Thymus (tissue), 11 donors: ENCODE measurements at regions not wholly inside any gene's neighbourhood (a gene's known extent, or its start where the extent isn't known, plus 50 kb on each side); places are given as distances from the start of the nearest gene placed in this dataset.
A peak's percentile ranks its signal among the peaks of the same experiment; 100 is the strongest.

Experiments
- DNase-seq, 9 donors: peaks; one replicate each; pipeline ENCODE4 v3.0.0-alpha.2; 2013; ENCODE audit warnings: low spot score in 9 of 9, low read depth in 6 of 9, missing footprints in 1 of 9
- H3K27ac ChIP-seq, 2 donors: one replicate each; pipeline ENCODE4 v1.5.1; 2013; ENCODE audit warnings: control low read depth in 1 of 2, low read depth in 1 of 2, low read length in 1 of 2, mild to moderate bottlenecking in 1 of 2, moderate library complexity in 1 of 2
- H3K27me3 ChIP-seq, 2 donors: one replicate each; pipeline ENCODE4 v1.5.1; 2013; ENCODE audit warnings: low read length in 1 of 2; ENCODE audit not compliant: control insufficient read depth in 2 of 2, insufficient read depth in 1 of 2
- H3K36me3 ChIP-seq, 2 donors: one replicate each; pipeline ENCODE4 v1.5.1; 2013; ENCODE audit warnings: low read length in 1 of 2, mild to moderate bottlenecking in 1 of 2, moderate library complexity in 1 of 2; ENCODE audit not compliant: control insufficient read depth in 2 of 2, insufficient read depth in 2 of 2
- H3K4me1 ChIP-seq, 2 donors: one replicate each; pipeline ENCODE4 v1.5.1; 2013; ENCODE audit warnings: low read length in 2 of 2; ENCODE audit not compliant: control insufficient read depth in 2 of 2, insufficient read depth in 2 of 2
- H3K4me3 ChIP-seq, 2 donors: one replicate each; pipeline ENCODE4 v1.5.1; 2013; ENCODE audit warnings: low read length in 2 of 2, control low read depth in 1 of 2, mild to moderate bottlenecking in 1 of 2
- H3K9me3 ChIP-seq, 2 donors: one replicate each; pipeline ENCODE4 v1.5.1; 2013; ENCODE audit warnings: low read length in 1 of 2, mild to moderate bottlenecking in 1 of 2; ENCODE audit not compliant: control insufficient read depth in 2 of 2, insufficient read depth in 1 of 2
- WGBS: extraction: QIAGEN DNeasy Blood & Tissue Kit; methylation state at CpG from one replicate; pipeline ENCODE4 v1.1.7; 2013; 5-methylcytosine and 5-hydroxymethylcytosine counted together
- donor health status: healthy.

DNA sequence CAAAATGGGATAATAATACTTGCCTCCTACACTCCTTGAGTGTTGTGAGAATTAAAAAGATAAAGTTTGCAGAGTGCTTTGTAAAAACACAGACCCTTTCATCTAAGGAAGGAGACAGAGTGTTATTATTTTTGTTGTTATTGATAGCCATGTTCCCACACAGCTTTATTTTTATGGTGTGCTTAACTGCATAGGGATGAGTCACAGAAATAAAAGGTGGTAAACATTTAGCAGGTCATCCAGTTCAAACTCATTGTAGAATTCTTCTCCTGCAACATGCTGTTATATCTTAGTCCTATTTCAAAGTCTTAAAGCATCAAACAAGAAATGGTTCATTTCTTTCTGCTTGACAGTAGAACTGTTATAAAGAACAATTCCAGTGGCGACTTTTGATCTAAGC is 367.5 kb upstream of the ACTBL2 start:
- Histone ChIP-seq H3K27ac (no peak overlapping the region), H3K4me1 (no peaks in the 10 kb centered on the region), H3K9me3 (no peaks in the 10 kb centered on the region), H3K27me3 (no peaks in the 10 kb centered on the region), H3K36me3 (no peaks in the 10 kb centered on the region), H3K4me3 (no peak overlapping the region)
- no peak for DNase-seq
- WGBS = 96% methylated on average over 1 of the region's 1 CpG

GRCh38 chr5:57845025-57845424 is 362.4 kb upstream of the ACTBL2 start:
- H3K4me3 ChIP-seq = no peak overlapping the region
- H3K9me3 ChIP-seq = no peaks in the 10 kb centered on the region
- H3K27me3 ChIP-seq = no peaks in the 10 kb centered on the region
- no peaks in the 10 kb centered on the region for H3K4me1 ChIP-seq
- WGBS = 93% methylated on average over 2 of the region's 2 CpGs
- H3K27ac ChIP-seq = no peak overlapping the region
- no peaks in the 10 kb centered on the region for H3K36me3 ChIP-seq
- no peak for DNase-seq

- Histone ChIP-seq H3K36me3 (no peaks in the 10 kb centered on the region), H3K27me3 (no peaks in the 10 kb centered on the region), H3K9me3 (no peaks in the 10 kb centered on the region), H3K4me3 (no peak overlapping the region), H3K27ac (no peak overlapping the region), H3K4me1 (no peaks in the 10 kb centered on the region)
- DNase-seq = no peak
- WGBS = 97% methylated on average over 2 of the region's 2 CpGs
These were observed 361.8 kb upstream of the ACTBL2 start for GRCh38 chr5:57844410-57844809.

GRCh38 chr5:57843059-57843367 is 360.4 kb upstream of the ACTBL2 start:
- Histone ChIP-seq H3K36me3 (no peaks in the 10 kb centered on the region), H3K4me3 (no peak overlapping the region), H3K9me3 (no peaks in the 10 kb centered on the region), H3K27me3 (no peaks in the 10 kb centered on the region), H3K4me1 (no peaks in the 10 kb centered on the region), H3K27ac (no peak overlapping the region)
- DNase-seq = no peak
- 95% methylated on average over 2 of the region's 2 CpGs for WGBS

DNA sequence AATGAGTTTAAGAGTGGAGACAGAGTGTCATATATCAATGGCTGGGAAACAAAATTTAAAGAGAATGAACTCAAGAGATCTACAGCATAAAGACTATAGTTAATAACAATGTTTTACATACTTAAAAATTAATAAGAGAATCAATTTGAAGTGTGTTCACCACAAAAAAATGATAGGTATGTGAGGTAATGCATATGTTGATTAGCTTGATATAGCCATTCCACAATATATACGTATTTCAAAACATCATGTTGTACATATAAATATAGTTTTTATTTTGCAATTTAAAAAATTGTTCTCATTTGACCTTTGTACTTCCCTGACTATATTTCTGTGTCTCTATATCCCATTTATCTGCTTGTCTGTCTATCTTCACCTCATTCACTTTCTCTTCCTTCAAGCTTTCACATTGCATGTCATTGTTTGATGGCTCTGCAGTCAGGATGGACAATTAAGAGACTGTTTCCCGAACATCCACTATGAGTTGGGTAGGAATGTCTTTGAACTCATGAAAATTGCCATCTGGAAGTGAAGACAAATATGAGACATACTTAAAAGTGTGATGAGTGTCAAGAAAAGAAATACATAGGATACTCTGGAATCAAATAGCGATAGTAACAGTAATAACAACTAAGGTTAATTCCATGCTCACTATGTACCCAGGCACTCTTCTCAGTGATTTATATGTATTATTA is 359.9 kb upstream of the ACTBL2 start:
- no peak overlapping the region for H3K4me3 ChIP-seq
- DNase-seq = no peak
- H3K4me1 ChIP-seq = no peaks in the 10 kb centered on the region
- no peaks in the 10 kb centered on the region for H3K9me3 ChIP-seq
- WGBS = 94% methylated on average over 3 of the region's 3 CpGs
- no peak overlapping the region for H3K27ac ChIP-seq
- no peaks in the 10 kb centered on the region for H3K27me3 ChIP-seq
- H3K36me3 ChIP-seq = no peaks in the 10 kb centered on the region

DNA sequence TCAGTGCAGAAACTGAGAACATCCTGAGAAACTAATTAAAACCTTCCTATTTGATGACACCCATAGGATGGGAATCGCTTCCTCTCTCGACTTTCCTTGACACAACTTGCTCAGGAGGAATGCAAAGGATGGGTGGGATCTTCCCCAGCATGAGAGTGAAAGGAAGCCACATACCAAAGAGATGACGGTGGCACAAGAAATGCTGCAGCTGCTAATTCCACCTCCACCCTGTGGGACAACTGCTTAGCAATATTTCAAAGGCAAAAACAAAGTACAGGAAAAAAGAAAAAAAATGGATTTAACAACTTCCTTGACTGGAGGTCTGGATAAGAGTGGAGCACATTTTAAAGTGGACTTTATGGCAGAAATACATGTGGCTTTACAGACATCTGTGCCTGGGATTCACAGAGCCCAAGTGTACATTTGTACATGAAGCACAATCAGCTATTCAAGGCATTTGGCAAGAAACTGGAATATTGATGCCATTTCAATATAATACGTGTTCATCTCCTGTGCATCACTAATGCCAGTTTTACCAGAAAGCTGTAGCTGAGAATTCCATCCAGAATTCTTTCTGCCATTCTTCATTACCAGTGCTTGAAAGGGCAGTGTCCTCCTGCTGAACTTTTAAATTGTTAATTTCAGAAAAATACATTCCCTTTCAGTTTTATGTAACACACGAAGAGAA is 359.2 kb upstream of the ACTBL2 start:
- H3K4me1 ChIP-seq = no peaks in the 10 kb centered on the region
- WGBS = 72% methylated on average over 5 of the region's 5 CpGs
- peak in 1 of 9 donors; percentile 16 for DNase-seq

DNA sequence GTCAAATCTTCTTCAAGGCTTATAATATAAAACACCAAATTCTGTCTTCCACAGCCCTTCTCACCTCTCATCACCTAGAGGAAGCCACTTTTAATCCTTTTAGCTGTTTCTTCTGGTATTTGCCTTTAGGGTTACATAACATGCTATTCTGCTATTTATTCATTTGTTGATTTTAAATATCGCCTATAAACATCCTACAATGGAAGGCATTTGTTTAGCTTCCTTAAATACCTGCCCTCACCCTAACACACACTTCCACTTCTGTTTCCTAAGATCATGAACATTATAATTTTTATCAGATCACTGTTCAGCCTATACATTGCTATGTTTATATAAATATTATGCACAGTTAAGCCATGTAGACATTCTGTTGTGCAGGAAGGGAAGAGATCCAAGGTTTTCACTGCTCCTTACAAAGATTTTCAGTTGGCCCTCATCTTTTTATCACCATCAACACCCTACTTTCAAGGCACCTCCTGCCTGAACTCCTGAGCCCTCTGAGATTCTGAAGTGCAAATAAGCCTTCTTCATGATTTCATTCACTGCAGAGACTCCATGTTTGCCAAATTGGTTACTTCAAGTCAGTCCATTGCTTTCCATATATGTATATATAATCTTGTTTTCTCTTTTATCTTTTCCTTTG is 356.9 kb upstream of the ACTBL2 start:
- H3K27ac ChIP-seq = no peak overlapping the region
- H3K9me3 ChIP-seq = no peaks in the 10 kb centered on the region
- H3K4me3 ChIP-seq = no peak overlapping the region
- H3K36me3 ChIP-seq = no peaks in the 10 kb centered on the region
- no peak for DNase-seq
- H3K4me1 ChIP-seq = no peaks in the 10 kb centered on the region
- no peaks in the 10 kb centered on the region for H3K27me3 ChIP-seq
- WGBS = 100% methylated on average over 1 of the region's 1 CpG

More for the DNA sequence above, 359.2 kb upstream of the ACTBL2 start:
- no peaks in the 10 kb centered on the region for H3K9me3 ChIP-seq
- no peaks in the 10 kb centered on the region for H3K36me3 ChIP-seq
- no peaks in the 10 kb centered on the region for H3K27me3 ChIP-seq
- no peak overlapping the region for H3K27ac ChIP-seq
- no peak overlapping the region for H3K4me3 ChIP-seq

DNA sequence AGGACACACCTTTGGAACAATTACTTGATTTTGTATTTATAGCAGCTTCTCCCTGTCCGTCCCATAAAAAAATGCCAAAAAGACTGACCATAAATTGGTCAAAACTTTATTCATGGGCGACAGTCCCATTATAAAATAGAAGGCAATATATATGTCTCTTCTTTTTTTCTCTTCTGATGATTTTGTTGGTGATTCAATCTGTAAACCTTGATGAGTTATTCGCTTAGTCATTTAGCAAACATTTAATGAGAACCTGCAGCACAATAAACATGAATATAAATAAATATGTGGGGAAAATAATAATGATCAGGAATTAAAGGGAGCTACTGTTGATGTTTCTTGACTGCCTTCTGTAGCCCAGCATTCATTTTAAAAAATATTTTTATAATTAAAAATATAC is 356.4 kb upstream of the ACTBL2 start:
- Histone ChIP-seq H3K27me3 (no peaks in the 10 kb centered on the region), H3K4me3 (no peak overlapping the region), H3K27ac (no peak overlapping the region), H3K4me1 (no peaks in the 10 kb centered on the region), H3K36me3 (no peaks in the 10 kb centered on the region), H3K9me3 (no peaks in the 10 kb centered on the region)
- no peak for DNase-seq
- WGBS = 80% methylated on average over 3 of the region's 3 CpGs

GRCh38 chr5:57836921-57837320 is 354.3 kb upstream of the ACTBL2 start:
- Histone ChIP-seq H3K36me3 (no peaks in the 10 kb centered on the region), H3K4me1 (no peaks in the 10 kb centered on the region), H3K4me3 (no peak overlapping the region), H3K27ac (no peak overlapping the region), H3K27me3 (no peaks in the 10 kb centered on the region), H3K9me3 (no peaks in the 10 kb centered on the region)
- DNase-seq = no peak
- 97% methylated on average over 2 of the region's 2 CpGs for WGBS
